Fibroblast of skin of abdomen (primary cell): ENCODE measurements at regions not wholly inside any gene's neighbourhood (a gene's known extent, or its start where the extent isn't known, plus 50 kb on each side); places are given as distances from the start of the nearest gene placed in this dataset.
"Not testable (repeated sequence)": the region's sequence is repeated elsewhere in the genome, so short reads cannot be mapped to it uniquely, and the experiment has no call there.

Source experiments
- DNase-seq: peaks from one replicate; pipeline ENCODE4 v3.0.0-alpha.2; 2013

DNA sequence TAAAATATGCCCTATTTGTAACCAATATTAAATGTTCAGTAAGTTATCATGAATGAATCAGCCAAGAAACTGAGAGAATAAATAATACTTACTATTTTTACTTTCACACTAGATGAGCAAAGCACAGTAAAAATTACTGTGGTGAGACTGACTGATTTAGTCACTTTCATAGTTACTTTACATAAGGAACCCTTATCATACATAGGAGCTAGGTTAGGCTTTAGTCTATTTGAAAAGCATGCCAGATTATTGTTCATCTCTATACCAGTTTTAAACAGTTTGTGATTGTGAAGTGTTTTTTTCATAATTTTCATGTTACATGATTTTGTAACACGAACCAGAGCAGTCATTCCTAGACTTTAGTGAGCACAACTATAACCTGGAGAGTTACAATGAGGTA is 80.7 kb upstream of the MAGI2 start:
- no peak for DNase-seq

GRCh38 chr7:79531905-79532664 is 78.6 kb upstream of the MAGI2 start:
- DNase-seq = no peak

DNA sequence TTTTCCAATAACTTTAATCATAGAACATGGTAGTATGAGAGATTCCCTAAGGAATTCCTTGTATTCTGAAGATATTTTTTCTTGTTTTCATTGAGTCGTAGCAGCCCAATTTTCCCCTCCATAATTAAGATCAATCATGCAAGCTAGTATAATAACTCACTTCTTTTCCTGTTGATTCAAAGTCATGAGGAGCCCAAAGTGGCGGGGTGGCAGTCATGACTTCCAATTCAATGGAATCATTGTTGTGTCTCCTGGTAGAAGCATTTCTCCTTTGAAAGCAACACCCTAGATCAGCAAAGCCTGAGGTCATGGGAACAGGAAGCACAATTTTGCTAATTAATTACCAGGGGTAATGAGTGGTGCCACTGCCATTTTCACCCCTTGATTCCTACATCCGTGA is 77.6 kb upstream of the MAGI2 start:
- no peak for DNase-seq

GRCh38 chr7:79529881-79530235 is 76.4 kb upstream of the MAGI2 start:
- peak; percentile 43 for DNase-seq

DNA sequence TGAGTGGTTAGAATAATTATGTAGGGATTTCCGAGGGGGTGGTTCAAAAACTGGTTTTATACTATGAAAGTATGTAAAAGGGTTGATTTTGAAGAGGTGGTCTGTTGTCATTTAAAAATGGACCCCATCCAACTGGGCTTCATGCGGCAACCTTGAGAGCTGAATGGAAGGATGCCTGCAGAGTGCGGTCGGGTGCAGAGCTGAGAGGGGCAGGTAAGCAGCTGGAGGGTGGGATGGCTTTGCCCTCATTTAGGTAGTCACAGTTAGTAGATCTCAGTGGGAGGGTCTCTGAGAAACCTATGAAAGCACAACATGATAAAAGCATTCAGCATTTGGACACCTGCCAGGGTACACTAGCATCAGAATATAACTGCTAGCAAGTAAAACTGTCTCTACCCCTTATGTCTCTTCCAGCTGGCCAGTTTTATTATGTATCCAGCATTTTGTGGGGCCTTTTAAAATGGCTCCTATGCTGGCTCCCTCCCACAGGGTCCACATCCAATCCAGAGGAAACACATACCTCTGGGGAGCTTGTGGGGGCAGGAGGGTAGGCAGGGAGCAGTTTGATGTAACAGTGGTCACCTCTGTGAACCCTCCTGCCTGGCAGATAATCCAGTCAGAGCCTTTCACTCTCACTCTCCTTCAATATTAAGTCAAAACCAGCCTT is 75.9 kb upstream of the MAGI2 start:
- no peak for DNase-seq

- no peak for DNase-seq
These were observed 75.0 kb upstream of the MAGI2 start for GRCh38 chr7:79528421-79528820.

GRCh38 chr7:79524048-79524447 is 70.6 kb upstream of the MAGI2 start:
- DNase-seq = no peak

GRCh38 chr7:79523436-79523835 is 70.0 kb upstream of the MAGI2 start:
- DNase-seq = peak; percentile 79

GRCh38 chr7:79520543-79520942 is 67.1 kb upstream of the MAGI2 start:
- DNase-seq = peak; percentile 57

DNA sequence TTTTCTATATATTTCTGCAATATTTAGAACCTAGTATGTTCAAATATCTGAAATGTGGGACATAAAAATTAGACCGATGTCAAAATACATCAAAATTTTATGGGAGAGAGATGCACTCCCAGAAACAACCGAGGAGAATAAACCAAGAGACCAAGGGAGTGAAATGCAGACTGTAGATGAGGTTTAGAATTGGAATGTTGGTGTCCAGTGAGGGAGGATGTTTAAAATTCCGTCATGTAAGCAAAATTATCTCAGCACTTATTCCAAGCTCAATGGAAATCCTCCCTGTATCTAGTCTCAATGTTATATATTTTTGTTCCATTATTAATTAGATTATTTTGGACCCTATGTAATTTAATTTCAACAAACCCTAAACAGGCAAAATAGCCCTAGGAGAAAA is 61.9 kb upstream of the MAGI2 start:
- no peak for DNase-seq

- no peak for DNase-seq
These were observed 59.8 kb upstream of the MAGI2 start for GRCh38 chr7:79513261-79513660.

- peak; percentile 28 for DNase-seq
These were observed 58.8 kb upstream of the MAGI2 start for GRCh38 chr7:79512261-79512660.

DNA sequence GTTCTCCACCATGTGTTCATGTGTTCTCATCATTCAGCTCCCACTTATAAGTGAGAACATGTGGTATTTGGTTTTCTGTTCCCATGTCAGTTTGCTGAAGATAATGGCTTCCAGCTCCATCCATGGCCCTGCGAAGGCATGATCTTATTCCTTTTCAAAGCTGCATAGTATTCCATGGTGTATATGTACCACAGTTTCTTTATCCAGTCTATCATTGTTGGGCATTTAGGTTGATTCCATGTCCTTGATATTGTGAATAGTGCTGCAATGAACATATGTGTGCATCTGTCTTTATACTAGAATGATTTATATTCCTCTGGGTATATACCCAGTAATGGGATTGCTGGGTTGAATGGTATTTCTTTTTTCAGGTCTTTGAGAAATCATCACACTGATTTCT is 57.6 kb upstream of the MAGI2 start:
- DNase-seq = not testable (repeated sequence)

DNA sequence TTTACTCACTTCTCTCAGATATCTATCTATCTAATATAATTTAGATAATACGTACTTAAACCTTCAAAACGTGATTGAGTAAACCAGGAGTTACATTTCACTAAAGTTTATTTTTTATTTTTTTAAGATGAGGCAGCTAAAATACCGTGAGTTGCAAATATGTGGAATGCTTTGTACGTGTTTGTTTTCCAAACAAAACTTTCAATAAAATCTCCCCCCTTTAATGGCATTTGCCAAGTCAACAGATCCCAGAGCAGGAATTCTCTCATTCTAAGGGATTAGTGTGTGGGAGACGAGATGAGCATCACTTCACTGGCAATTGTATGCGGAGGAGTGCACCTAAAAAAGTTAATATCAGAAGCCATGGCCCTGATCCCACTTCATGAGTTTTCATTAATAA is 53.7 kb upstream of the MAGI2 start:
- DNase-seq = no peak

DNA sequence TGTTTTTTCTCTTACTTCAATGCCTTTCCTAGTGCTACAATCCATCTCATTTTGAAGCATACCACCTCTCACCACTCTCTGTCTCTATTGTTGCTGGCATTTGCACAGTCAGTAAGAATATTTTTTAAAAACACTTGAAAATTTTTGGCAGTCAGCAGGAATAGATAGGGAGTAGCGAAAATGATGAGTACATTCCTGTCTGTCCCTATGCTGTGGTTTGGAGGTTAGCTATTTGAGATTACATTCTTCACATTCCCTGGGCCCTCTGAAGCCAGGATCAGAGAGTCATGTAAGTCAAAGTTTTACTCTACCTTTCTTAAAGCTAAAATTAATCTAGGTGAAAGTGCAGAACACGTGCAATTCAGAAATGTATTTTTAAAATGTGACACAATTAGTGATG is 53.0 kb upstream of the MAGI2 start:
- DNase-seq = peak; percentile 78

DNA sequence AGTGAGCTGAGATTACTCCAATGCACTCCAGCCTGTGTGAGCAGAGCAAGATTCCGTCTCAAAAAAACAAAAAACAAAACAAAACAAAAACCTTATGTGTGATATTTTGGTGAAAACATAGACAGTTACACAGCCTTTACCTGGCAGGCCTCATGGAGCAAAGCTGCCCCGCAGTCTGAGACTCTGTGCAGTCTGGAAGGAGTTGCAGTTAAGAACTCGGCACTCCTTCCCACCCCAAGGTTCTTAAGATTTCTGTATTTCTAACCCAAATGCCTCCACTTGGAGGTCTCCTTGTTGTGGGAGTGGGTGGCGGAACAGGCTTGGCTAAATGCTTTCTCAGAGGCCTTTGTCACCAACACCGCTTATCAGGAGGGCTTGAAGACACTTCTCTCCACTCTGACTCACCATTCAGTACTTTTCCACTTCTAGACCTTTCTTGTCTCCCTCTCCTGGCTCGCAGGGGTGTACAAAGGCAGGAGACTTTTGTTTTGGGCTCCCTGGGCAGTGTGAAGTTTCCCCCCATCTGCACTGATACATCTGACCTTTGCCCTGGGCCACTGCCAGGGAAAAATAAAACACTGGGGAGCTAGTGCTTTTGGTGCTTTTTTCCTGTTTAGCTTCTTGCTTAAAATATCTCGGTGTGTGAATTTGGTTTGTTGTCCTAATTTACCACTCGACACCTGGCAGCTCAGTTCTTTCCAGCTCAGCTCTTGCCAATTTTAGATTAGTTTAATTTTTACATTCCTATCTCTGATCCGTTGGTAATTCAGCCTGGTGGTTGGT is 51.3 kb upstream of the MAGI2 start:
- no peak for DNase-seq
